H9 (cell line): ENCODE measurements at regions not wholly inside any gene's neighbourhood (a gene's known extent, or its start where the extent isn't known, plus 50 kb on each side); places are given as distances from the start of the nearest gene placed in this dataset.

Source experiments
- DNase-seq: peaks from one replicate; pipeline ENCODE4 v3.0.0-alpha.2; 2017
- H2AFZ ChIP-seq: one replicate; pipeline ENCODE4 v1.6.1; 2013; ENCODE audit warnings: mild to moderate bottlenecking, low read length, control low read depth, moderate library complexity
- H2AK5ac ChIP-seq: 2 replicates; pipeline ENCODE4 v1.6.1; 2013; ENCODE audit warnings: low read length, control low read depth, mixed read lengths; ENCODE audit not compliant: insufficient read length
- H2BK120ac ChIP-seq: one replicate; pipeline ENCODE4 v1.6.1; 2013; ENCODE audit warnings: low read depth, mild to moderate bottlenecking, low read length, control low read depth, inconsistent platforms; ENCODE audit not compliant: poor library complexity, severe bottlenecking
- H2BK12ac ChIP-seq: 2 replicates; pipeline ENCODE4 v1.6.1; 2013; ENCODE audit warnings: low read length, control low read depth, mixed read lengths, low read depth; ENCODE audit not compliant: insufficient read length
- H2BK15ac ChIP-seq: 2 replicates; pipeline ENCODE4 v1.6.1; 2013; ENCODE audit warnings: low read depth, low read length, control low read depth
- H2BK20ac ChIP-seq: one replicate; pipeline ENCODE4 v1.6.1; 2013; ENCODE audit warnings: low read depth, mild to moderate bottlenecking, low read length, control low read depth, inconsistent platforms; ENCODE audit not compliant: poor library complexity, severe bottlenecking
- H2BK5ac ChIP-seq: 2 replicates; pipeline ENCODE4 v1.6.1; 2013; ENCODE audit warnings: low read length, control low read depth, mixed read lengths; ENCODE audit not compliant: insufficient read length
- H3K14ac ChIP-seq: 2 replicates; pipeline ENCODE4 v1.6.1; 2013; ENCODE audit warnings: low read length, control low read depth; ENCODE audit not compliant: insufficient read depth
- H3K18ac ChIP-seq: 2 replicates; pipeline ENCODE4 v1.6.1; 2013; ENCODE audit warnings: low read depth, mild to moderate bottlenecking, mixed read lengths, low read length, control low read depth; ENCODE audit not compliant: insufficient read length
- H3K23ac ChIP-seq: 2 replicates; pipeline ENCODE4 v1.6.1; 2013; ENCODE audit warnings: low read length, control low read depth, mixed read lengths, low read depth; ENCODE audit not compliant: insufficient read length
- H3K23me2 ChIP-seq: 2 replicates; pipeline ENCODE4 v1.6.1; 2013; ENCODE audit warnings: low read depth, mild to moderate bottlenecking, mixed read lengths, low read length, control low read depth; ENCODE audit not compliant: insufficient read length, poor library complexity, severe bottlenecking
- H3K27ac ChIP-seq: 2 replicates; pipeline ENCODE4 v1.5.1; 2013; ENCODE audit warnings: low read length, control low read depth, mixed read lengths, low read depth; ENCODE audit not compliant: insufficient read length
- H3K27me3 ChIP-seq: 2 replicates; pipeline ENCODE4 v1.6.1; 2013; ENCODE audit warnings: low read length, control low read depth, inconsistent platforms; ENCODE audit not compliant: insufficient read depth
- H3K4ac ChIP-seq: 2 replicates; pipeline ENCODE4 v1.6.1; 2013; ENCODE audit warnings: low read depth, mild to moderate bottlenecking, control low read depth, inconsistent platforms, low read length, moderate library complexity
- H3K4me1 ChIP-seq: 2 replicates; pipeline ENCODE4 v1.6.1; 2013; ENCODE audit warnings: low read length, control low read depth, inconsistent platforms; ENCODE audit not compliant: insufficient read depth
- H3K4me2 ChIP-seq: 2 replicates; pipeline ENCODE4 v1.6.1; 2013; ENCODE audit warnings: low read length, control low read depth, mixed read lengths; ENCODE audit not compliant: insufficient read length, insufficient read depth
- H3K56ac ChIP-seq: 2 replicates; pipeline ENCODE4 v1.6.1; 2013; ENCODE audit warnings: low read depth, mild to moderate bottlenecking, mixed read lengths, low read length, control low read depth; ENCODE audit not compliant: insufficient read length
- H3K79me1 ChIP-seq: 2 replicates; pipeline ENCODE4 v1.6.1; 2013; ENCODE audit warnings: low read depth, mild to moderate bottlenecking, moderate library complexity, low read length, control low read depth, inconsistent platforms; ENCODE audit not compliant: insufficient read depth, poor library complexity, severe bottlenecking
- H3K79me2 ChIP-seq: 2 replicates; pipeline ENCODE4 v1.6.1; 2013; ENCODE audit warnings: low read length, control low read depth, inconsistent platforms; ENCODE audit not compliant: insufficient read depth
- H3K9ac ChIP-seq: 2 replicates; pipeline ENCODE4 v1.6.1; 2013; ENCODE audit warnings: low read length, control low read depth, mixed read lengths; ENCODE audit not compliant: insufficient read length; ENCODE audit errors: extremely low read depth
- H3K9me3 ChIP-seq: one replicate; pipeline ENCODE4 v1.6.1; 2013; ENCODE audit warnings: low read depth, low read length, inconsistent platforms; ENCODE audit not compliant: control insufficient read depth
- H3T11ph ChIP-seq: one replicate; pipeline ENCODE4 v1.6.1; 2013; ENCODE audit warnings: mild to moderate bottlenecking, low read length, control low read depth, inconsistent platforms
- H4K20me1 ChIP-seq: one replicate; pipeline ENCODE4 v1.6.1; 2013; ENCODE audit not compliant: control insufficient read depth, insufficient read length, insufficient read depth
- H4K5ac ChIP-seq: 2 replicates; pipeline ENCODE4 v1.6.1; 2013; ENCODE audit warnings: low read depth, mild to moderate bottlenecking, mixed read lengths, low read length, control low read depth; ENCODE audit not compliant: insufficient read length
- H4K8ac ChIP-seq: replicated peaks from 2 replicates; pipeline ENCODE4 v1.6.1; 2013; ENCODE audit warnings: low read length, control low read depth, mixed read lengths, low read depth; ENCODE audit not compliant: insufficient read length
- H4K91ac ChIP-seq: 2 replicates; pipeline ENCODE4 v1.6.1; 2013; ENCODE audit warnings: low read depth, mild to moderate bottlenecking, moderate library complexity, mixed read lengths, low read length, control low read depth; ENCODE audit not compliant: insufficient read length
- H3K27ac Mint-ChIP-seq, 3 experiments: 2 replicates in 2 of 3; 3 replicates in 1 of 3; pipeline ENCODE4 v1.8.0; 2020 to 2021; ENCODE audit warnings: mixed read lengths in 3 of 3, mild to moderate bottlenecking in 1 of 3, moderate library complexity in 1 of 3
- H3K27me3 Mint-ChIP-seq: 2 replicates; pipeline ENCODE4 v1.8.0; 2021; ENCODE audit warnings: low read depth, mild to moderate bottlenecking, moderate library complexity, mixed read lengths
- H3K36me3 Mint-ChIP-seq, 3 experiments: 2 replicates in 2 of 3; 3 replicates in 1 of 3; pipeline ENCODE4 v1.8.0; 2020 to 2021; ENCODE audit warnings: low read depth in 3 of 3, mixed read lengths in 3 of 3; ENCODE audit not compliant: insufficient read depth in 1 of 3
- H3K4me1 Mint-ChIP-seq, 2 experiments: 2 replicates each; pipeline ENCODE4 v1.8.0; 2020; ENCODE audit warnings: mixed read lengths in 2 of 2
- H3K4me3 Mint-ChIP-seq, 2 experiments: 2 replicates in 1 of 2; 3 replicates in 1 of 2; pipeline ENCODE4 v1.8.0; 2020 to 2021; ENCODE audit warnings: mild to moderate bottlenecking in 2 of 2, mixed read lengths in 2 of 2, moderate library complexity in 1 of 2
- H3K9me3 Mint-ChIP-seq, 2 experiments: 2 replicates in 1 of 2; 3 replicates in 1 of 2; pipeline ENCODE4 v1.8.0; 2020; ENCODE audit warnings: mild to moderate bottlenecking in 2 of 2, mixed read lengths in 2 of 2, moderate library complexity in 1 of 2
- CTCF ChIP-seq: fragments of 200-600 bp; sonication (generic); conservative IDR thresholded peaks from 3 replicates; pipeline ENCODE4 v1.8.0; 2021; ENCODE audit warnings: antibody characterized with exemption, mild to moderate bottlenecking
- WGBS: extraction: QIAGEN DNeasy Blood & Tissue Kit; methylation state at CpG from one replicate; pipeline ENCODE4 v1.1.7; 2013; ENCODE audit warnings: missing lambda C conversion rate, low lambda C conversion rate, mixed read lengths; ENCODE audit not compliant: insufficient read length; ENCODE audit errors: extremely low coverage; 5-methylcytosine and 5-hydroxymethylcytosine counted together

GRCh38 chr9:81772144-81772543 is 82.8 kb upstream of the TLE1 start:
- no peak for DNase-seq
- no peak overlapping the region for H3K56ac ChIP-seq
- peaks cover 0 to 9% (median 0%) of the 10 kb centered on the region in 3 experiments; a peak in 2 of 7 replicates for H3K36me3 Mint-ChIP-seq
- no peak overlapping the region for H3T11ph ChIP-seq
- no peaks in the 10 kb centered on the region for H3K79me2 ChIP-seq
- no peak overlapping the region for H2AFZ ChIP-seq
- peaks cover 9 to 11% of the 10 kb centered on the region in 2 experiments for H3K9me3 Mint-ChIP-seq
- TF ChIP-seq CTCF, result no peak
- H3K27me3 ChIP-seq, result no peaks in the 10 kb centered on the region
- no peaks in the 10 kb centered on the region for H3K9me3 ChIP-seq
- no peaks in the 10 kb centered on the region for H3K79me1 ChIP-seq
- no peaks in the 10 kb centered on the region; the same call in none of the 2 replicates for H3K27me3 Mint-ChIP-seq
- no peak overlapping the region for H4K91ac ChIP-seq
- H2BK12ac ChIP-seq, result no peak overlapping the region
- H2AK5ac ChIP-seq, result no peak overlapping the region
- no peak overlapping the region for H3K18ac ChIP-seq
- H3K23ac ChIP-seq, result no peak overlapping the region
- H2BK15ac ChIP-seq, result no peak overlapping the region
- H2BK120ac ChIP-seq, result no peak overlapping the region
- H3K4ac ChIP-seq, result no peak overlapping the region
- H4K5ac ChIP-seq, result no peak overlapping the region
- H3K14ac ChIP-seq, result no peak overlapping the region
- no peaks in the 10 kb centered on the region for H4K20me1 ChIP-seq
- H3K4me1 ChIP-seq, result no peaks in the 10 kb centered on the region
- WGBS, result no CpG with 5 or more reads among the region's 1 CpG
- no peak overlapping the region for H4K8ac ChIP-seq
- H3K4me1 Mint-ChIP-seq, result no peaks in the 10 kb centered on the region
- no peak overlapping the region for H3K4me3 Mint-ChIP-seq
- no peak overlapping the region for H2BK5ac ChIP-seq
- no peaks in the 10 kb centered on the region for H3K23me2 ChIP-seq
- no peak overlapping the region for H3K4me2 ChIP-seq
- no peak overlapping the region for H3K27ac ChIP-seq
- no peak overlapping the region for H3K27ac Mint-ChIP-seq
- no peak overlapping the region for H3K9ac ChIP-seq
- no peak overlapping the region for H2BK20ac ChIP-seq
